NT2/D1 (cell line): ENCODE measurements at regions not wholly inside any gene's neighbourhood (a gene's known extent, or its start where the extent isn't known, plus 50 kb on each side); places are given as distances from the start of the nearest gene placed in this dataset.

Source experiments
- SUZ12 ChIP-seq: IDR thresholded peaks from 2 replicates; pipeline ENCODE4 v1.6.1; 2011; ENCODE audit not compliant: insufficient read length, insufficient read depth; ENCODE audit errors: extremely low read depth
- ZNF274 ChIP-seq: IDR thresholded peaks from 2 replicates; pipeline ENCODE4 v1.6.1; 2011; ENCODE audit warnings: mild to moderate bottlenecking, low read depth, low read length

GRCh38 chr18:28884304-28884703, 707.4 kb upstream of the CDH2 start:
- TF ChIP-seq ZNF274: no peak
- no peak for TF ChIP-seq SUZ12
